HG02973 (cell line): ENCODE measurements at regions not wholly inside any gene's neighbourhood (a gene's known extent, or its start where the extent isn't known, plus 50 kb on each side); places are given as distances from the start of the nearest gene placed in this dataset.

Experiments
- ATAC-seq: cut with Tn5 transposase; IDR thresholded peaks from one replicate; pipeline ENCODE4 v1.9.1; 2021; ENCODE audit warnings: moderate library complexity; ENCODE audit not compliant: unreplicated experiment

- no peak for ATAC-seq
Measured at GRCh38 chr2:114065731-114066130, 175.8 kb downstream of the ACTR3 start.

DNA sequence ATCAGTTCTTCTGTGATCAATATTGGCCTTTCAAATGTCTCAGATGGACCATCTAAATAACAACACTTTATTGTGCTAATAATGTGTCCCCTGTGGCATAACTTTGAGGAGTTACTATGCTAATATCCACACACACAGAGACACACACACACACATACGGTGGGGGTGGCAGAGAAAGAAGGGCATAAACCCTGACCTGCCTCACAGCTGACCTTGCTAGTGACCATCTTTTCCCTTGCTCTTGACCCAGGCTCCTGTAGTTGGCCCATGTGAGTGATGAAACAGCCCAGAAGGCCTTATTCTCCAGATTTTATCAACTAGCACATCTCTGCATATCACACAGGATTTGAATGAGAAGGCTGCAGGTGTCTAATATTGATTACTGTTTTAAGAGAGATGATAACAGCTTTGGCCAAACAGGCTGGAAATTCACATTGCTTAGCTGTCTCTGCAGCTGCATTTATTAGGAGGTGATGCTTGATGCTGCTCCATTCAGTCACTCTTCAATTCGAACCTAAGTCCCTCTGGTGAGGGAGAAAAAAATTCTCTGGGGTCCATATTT is 176.4 kb downstream of the ACTR3 start:
- ATAC-seq = no peak

GRCh38 chr2:114068438-114068837 is 178.5 kb downstream of the ACTR3 start:
- ATAC-seq = no peak

GRCh38 chr2:114076961-114077360 is 187.1 kb downstream of the ACTR3 start:
- no peak for ATAC-seq

- no peak for ATAC-seq
Measured at GRCh38 chr2:114079366-114080004, 189.6 kb downstream of the ACTR3 start.

DNA sequence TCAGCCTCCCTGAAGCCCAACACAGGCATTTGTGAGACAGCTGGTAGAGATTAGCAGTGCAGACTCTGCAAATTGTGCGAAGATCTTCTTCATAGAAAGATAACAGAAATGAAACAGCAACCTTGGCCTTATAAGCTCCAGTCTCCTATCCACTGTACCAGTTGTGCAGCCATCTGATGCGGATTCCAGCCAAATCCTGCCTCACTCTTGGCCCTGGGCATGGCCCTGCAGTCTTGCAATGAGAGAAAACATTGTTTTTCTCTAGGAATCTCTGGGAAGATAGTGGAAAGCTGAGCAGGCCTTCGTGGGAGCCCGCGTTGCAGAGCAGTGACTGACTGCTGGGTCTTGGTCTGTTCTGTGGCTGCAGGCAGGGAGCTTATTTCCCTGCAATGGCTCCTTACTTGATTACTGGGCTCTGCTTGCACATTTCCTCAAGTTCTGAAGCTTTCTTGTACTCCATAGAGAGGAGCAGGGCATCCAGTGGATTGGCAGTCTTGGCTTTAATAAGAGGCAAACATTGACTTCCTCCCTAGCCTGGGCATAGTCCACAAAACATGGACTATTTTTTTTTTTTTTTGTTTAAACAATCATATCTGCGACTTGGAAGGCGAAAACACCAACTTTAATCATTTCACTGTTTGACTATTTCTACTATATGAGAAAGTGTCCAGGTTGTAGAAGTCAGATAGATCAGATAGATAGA is 193.0 kb downstream of the ACTR3 start:
- ATAC-seq = no peak

GRCh38 chr2:114083717-114084387 is 194.0 kb downstream of the ACTR3 start:
- ATAC-seq = peak; percentile 87

- ATAC-seq = no peak
Measured at GRCh38 chr2:114085238-114085637, 195.3 kb downstream of the ACTR3 start.

- no peak for ATAC-seq
Measured at GRCh38 chr2:114085992-114086391, 196.1 kb downstream of the ACTR3 start.

GRCh38 chr2:114089636-114090319 is 199.9 kb downstream of the ACTR3 start:
- no peak for ATAC-seq

DNA sequence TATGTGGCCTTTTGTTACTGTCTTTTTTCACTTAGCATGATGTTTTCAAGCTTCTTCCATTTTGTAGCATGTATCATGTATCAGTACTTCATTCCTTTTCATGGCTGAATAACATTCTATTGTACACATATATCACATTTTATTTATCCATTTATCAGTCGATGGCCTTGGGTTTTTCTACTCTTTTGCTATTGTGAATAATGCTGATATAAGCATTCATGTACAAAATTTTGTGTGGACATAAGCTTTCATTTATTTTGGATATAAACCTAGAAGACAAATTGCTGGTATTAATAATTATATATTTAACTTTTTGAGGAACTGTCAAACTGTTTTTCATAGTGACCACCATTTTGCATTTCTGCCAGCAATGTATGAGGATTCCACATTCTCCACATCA is 201.1 kb downstream of the ACTR3 start:
- no peak for ATAC-seq

DNA sequence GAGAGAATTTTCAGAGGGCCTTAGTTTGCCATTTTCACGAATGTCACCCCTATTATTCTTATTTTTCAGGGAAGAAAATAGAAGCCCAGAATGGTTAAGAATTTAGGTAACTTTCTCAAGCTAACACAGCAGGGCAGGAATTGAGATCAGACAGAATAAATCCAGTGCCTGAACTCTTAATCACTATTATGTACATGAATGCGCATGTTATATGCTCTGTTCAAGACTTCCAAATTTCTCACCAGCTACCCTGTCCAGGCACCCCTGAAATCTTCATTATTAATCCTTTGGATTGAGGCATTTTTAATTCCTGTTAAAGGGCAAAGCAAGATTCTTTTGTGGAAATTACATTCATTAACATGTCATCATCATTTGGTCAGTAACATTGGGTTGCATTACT is 218.4 kb downstream of the ACTR3 start:
- no peak for ATAC-seq

- no peak for ATAC-seq
Measured at GRCh38 chr2:114108824-114109416, 219.0 kb downstream of the ACTR3 start.

DNA sequence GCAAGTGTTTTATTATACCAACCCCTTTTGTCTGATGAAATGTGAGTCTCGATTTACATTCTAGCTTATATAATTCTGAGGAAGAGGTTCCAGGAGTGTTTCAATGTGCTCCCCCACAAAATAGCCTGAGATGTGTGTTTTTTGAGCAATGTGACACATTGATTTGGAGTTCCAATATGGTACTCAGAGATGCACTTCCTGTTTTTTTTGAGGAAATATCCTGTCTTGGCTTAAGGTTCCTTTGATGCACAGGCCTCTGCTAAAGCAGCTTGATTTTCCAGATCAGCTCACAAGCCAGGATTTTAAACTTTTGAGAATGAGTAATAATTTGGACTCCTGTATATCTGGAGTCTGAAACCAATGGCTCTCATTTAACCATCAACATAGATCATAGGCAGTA is 221.4 kb downstream of the ACTR3 start:
- ATAC-seq = no peak

DNA sequence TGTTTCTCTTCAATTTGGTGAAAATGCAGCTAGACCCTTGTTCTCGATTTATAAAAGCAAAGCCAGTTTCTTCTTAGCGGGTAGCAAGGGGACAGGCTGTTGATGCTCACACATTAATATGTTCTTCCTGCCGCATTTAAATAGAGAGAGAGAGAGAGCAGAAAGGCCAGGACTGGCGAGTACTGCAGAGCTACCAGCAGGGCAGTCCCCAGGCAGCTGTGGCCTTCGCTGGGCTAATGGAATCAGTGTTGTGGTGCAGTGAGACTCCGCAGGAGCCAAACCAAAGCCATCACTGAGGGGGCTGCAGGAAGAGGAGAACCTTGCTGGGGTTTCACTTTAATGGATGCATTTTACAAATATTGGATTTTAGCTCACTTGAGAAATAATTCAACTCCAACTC is 223.6 kb downstream of the ACTR3 start:
- no peak for ATAC-seq

GRCh38 chr2:114118088-114118487 is 228.2 kb downstream of the ACTR3 start:
- no peak for ATAC-seq

- ATAC-seq = no peak
Measured at GRCh38 chr2:114119862-114120261, 230.0 kb downstream of the ACTR3 start.

GRCh38 chr2:114122930-114123329 is 233.0 kb downstream of the ACTR3 start:
- no peak for ATAC-seq

DNA sequence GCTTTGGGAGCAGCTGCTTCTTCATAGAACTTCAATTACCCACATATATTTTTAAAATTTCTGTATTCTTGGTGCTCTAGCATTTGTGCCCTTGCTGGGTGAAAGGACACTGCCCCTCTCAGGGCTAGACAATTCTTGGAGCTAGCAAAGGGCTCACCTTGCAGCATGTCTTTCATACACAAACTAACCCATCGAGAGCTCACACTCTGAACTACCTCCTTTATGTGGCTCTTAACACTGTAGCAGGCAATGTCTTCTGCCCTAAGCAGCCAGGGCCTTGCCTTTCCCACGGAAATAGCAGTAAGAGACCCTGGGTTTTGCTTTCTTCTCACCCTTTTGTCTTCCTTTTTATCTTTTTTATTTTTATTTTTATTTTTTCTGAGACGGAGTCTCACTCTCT is 234.0 kb downstream of the ACTR3 start:
- no peak for ATAC-seq

GRCh38 chr2:114127372-114127771 is 237.5 kb downstream of the ACTR3 start:
- ATAC-seq = no peak

- ATAC-seq = no peak
Measured at GRCh38 chr2:114128263-114128662, 238.4 kb downstream of the ACTR3 start.
